C4-2B (cell line): ENCODE measurements at regions not wholly inside any gene's neighbourhood (a gene's known extent, or its start where the extent isn't known, plus 50 kb on each side); places are given as distances from the start of the nearest gene placed in this dataset.
"Not testable (repeated sequence)": the region's sequence is repeated elsewhere in the genome, so short reads cannot be mapped to it uniquely, and the experiment has no call there.

Experiments
- H3K27ac ChIP-seq: fragments of 450-650 bp; 2 replicates; pipeline ENCODE4 v1.5.1; 2017
- ZFX ChIP-seq: fragments of 450-650 bp; IDR thresholded peaks from 2 replicates; pipeline ENCODE4 v1.6.1; 2017
- TF ChIP-seq, protein P1 (sequence below): fragments of 450-650 bp; conservative IDR thresholded peaks from 2 replicates; pipeline ENCODE4 v1.5.1; 2017; ENCODE audit warnings: mild to moderate bottlenecking

DNA sequence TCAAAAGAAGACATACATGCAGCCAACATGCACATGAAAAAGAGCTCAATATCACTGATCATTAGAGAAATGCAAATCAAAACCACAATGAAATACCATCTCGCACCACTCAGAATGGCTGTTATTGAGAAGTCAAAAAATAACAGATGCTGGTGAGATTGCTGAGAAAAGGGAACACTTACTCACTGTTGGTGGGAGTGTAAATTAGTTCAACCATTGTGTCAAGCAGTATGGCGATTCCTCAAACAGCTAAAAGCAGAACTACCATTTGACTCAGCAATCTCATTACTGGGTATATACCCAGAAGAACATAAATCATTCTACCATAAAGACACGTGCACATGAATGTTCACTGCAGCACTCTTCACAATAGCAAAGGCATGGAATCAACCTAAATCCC, 95.5 kb upstream of the XIRP2 start:
- TF ChIP-seq ZFX: no peak
- TF ChIP-seq, protein P1, sequence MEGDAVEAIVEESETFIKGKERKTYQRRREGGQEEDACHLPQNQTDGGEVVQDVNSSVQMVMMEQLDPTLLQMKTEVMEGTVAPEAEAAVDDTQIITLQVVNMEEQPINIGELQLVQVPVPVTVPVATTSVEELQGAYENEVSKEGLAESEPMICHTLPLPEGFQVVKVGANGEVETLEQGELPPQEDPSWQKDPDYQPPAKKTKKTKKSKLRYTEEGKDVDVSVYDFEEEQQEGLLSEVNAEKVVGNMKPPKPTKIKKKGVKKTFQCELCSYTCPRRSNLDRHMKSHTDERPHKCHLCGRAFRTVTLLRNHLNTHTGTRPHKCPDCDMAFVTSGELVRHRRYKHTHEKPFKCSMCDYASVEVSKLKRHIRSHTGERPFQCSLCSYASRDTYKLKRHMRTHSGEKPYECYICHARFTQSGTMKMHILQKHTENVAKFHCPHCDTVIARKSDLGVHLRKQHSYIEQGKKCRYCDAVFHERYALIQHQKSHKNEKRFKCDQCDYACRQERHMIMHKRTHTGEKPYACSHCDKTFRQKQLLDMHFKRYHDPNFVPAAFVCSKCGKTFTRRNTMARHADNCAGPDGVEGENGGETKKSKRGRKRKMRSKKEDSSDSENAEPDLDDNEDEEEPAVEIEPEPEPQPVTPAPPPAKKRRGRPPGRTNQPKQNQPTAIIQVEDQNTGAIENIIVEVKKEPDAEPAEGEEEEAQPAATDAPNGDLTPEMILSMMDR: no peak
- H3K27ac ChIP-seq: no peak overlapping the region

DNA sequence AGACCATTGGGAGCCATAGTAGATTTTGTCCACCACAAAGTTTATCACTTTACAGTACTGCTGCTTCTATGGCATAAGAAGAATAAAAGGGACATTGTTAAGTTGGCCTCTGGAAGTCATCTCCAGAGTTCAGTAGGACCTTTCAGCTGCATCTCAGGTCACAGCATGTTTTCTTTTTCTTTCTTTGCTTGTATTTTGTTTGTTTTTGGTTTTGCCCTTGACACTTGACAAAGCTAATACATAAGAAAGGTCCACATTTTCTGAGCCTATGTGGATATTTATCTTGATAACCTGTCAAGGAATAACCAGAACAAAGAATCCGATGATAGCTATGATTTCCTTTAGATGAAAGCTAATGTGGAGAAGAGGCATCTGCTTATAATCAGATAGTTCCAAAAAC, 101.6 kb upstream of the XIRP2 start:
- H3K27ac ChIP-seq: no peak overlapping the region
- TF ChIP-seq ZFX: no peak
- TF ChIP-seq, protein P1: no peak

DNA sequence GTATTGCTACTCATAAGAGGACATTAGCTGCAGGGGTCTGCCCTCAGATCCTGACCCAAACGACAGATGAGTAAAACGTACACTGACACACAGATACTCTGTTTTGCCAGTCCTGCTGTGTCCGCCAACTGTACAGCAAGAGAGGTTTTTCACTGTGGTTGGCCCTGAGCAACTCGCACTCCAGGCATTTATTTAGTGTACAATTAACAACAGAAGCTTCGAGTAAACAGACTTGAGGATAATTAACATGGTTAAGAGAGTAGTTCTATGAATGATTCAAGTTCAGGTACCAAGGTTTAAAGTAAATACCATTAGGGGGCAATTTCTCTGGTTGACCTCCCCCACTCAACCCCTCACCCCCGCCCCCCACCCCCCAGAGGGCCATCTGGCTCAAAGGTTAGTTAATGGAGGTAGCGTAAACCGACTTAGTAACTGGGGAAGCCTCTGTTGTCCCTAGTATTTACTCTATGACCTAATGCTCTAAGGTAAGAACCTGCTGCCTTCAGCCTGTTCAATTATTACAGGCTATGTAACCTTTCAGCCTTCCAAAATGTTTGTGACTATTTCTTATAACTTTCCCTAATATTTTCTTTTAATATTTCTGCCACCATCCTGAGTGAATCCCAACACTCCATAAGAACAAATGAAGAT, 103.9 kb upstream of the XIRP2 start:
- no peak overlapping the region for H3K27ac ChIP-seq
- no peak for TF ChIP-seq ZFX
- TF ChIP-seq, protein P1: no peak

DNA sequence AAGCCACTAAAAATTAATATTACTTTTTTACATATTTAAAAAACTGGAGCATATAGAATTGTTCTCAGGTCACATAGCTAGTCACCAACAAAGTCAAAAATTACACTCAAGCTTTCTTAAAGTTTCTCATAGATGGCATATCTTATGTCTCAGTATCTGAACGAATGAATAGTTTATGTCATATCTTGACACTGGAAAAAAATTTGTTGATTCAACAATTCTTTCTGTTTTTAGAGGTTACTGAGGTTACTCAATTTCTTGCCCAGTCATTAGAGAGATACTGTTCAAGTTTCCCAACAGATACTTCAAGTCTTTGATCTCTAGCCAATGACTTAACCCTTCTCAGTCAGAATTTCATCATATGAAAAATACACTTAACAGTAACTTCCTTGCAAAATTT, 113.1 kb upstream of the XIRP2 start:
- no peak overlapping the region for H3K27ac ChIP-seq
- TF ChIP-seq, protein P1: no peak
- no peak for TF ChIP-seq ZFX

DNA sequence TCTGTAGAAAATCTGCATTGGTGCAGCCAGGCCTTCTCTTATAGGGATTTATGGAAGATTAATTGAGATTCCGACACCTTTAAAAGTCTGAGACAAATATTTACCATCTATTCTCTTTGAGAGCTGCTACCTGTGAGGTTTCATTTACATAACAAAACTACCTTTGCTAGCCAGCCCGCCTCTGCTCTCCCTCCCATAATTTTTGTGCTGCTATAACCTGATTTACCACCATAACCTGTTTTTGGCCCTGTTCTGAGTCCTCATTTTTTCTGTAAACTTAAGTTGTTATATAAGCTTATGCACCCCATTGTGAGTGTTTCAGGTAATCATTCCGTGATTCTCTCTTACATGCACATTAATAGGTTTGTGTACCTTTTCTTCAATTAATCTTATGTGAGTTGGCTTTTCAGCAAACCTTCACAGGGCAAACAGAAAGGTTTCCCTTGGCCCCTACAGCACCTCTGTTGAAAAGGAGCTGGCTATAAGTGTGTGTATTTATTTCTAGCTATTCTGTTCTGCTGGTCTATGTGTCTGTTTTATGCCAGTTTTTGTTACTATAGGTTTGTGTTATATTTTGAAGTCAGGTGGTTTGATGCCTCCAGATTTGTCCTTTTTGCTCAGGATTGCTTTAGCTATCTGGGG, 114.9 kb upstream of the XIRP2 start:
- no peak for TF ChIP-seq ZFX
- TF ChIP-seq, protein P1: no peak
- no peak overlapping the region for H3K27ac ChIP-seq

DNA sequence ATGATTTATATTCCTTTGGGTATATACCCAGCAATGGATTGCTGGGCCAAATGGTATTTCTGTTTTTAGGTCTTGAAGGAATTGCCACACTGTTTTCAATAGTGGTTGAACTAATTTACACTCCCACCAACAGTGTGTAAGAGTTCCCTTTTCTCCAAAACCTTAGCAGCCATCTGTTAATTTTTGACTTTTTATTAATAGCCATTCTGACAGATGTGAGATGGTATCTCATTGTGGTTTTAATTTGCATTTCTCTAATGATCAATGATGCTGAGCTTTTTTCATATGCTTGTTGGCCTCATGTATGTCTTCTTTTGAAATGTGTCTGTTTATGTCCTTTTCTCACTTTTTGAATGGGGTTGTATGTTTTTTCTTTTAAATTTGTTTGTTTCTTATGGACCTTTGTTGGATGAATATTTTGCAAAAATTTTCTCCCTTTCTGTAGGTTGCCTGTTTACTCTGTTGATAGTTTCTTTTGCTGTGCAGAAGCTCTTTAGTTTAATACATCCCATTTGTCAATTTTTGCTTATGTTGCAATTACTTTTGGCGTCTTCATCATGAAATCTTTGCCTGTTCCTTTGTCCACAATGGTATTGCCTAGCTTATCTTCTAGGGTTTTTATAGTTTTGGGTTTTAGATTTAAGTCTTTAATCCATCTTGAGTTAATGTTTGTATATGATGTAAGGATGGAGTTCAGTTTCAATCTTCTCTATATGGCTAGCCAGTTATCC, 119.7 kb upstream of the XIRP2 start:
- TF ChIP-seq ZFX: no peak
- TF ChIP-seq, protein P1: no peak
- no peak overlapping the region for H3K27ac ChIP-seq

DNA sequence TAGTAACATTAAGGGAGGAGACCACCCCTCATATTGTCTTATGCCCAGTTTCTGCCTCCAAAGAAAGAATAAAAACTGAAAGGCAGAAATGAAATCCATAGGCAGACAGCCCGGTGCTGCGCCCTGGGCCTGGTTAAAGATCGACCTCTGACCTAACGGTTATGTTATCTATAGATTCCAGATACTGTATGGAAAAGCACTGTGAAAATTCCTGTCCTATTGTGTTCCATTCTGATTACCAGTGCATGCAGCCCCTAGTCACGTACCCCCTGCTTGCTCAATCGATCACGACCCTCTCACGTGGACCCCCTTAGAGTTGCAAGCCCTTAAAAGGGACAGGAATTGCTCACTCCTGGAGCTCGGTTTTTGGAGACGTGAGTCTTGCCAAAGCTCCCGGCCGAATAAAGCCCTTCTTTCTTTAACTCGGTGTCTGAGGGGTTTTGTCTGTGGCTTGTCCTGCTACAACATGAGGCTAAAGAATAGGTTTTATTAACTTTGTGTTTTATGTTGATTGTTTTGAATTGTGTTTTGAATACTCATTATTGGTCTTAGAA, 121.4 kb upstream of the XIRP2 start:
- not testable (repeated sequence) for H3K27ac ChIP-seq
